Lung (tissue), 11 donors: ENCODE measurements at regions not wholly inside any gene's neighbourhood (a gene's known extent, or its start where the extent isn't known, plus 50 kb on each side); places are given as distances from the start of the nearest gene placed in this dataset.

Experiments
- ATAC-seq: fragments of 200-7000 bp; cut with Tn5 transposase; one replicate; pipeline ENCODE4 v1.9.1; 2020; ENCODE audit warnings: moderate number of reproducible peaks; ENCODE audit not compliant: insufficient read depth, low FRiP score
- DNase-seq, 3 donors: peaks; one replicate each; pipeline ENCODE4 v3.0.0-alpha.2; 2013 to 2017
- H3K27ac ChIP-seq, 2 donors: one replicate each; pipeline ENCODE4 v1.5.1; 2013; ENCODE audit warnings: mild to moderate bottlenecking in 2 of 2, moderate library complexity in 2 of 2, control low read depth in 1 of 2, inconsistent platforms in 1 of 2, low read depth in 1 of 2, low read length in 1 of 2
- H3K27me3 ChIP-seq, 3 donors: one replicate each; pipeline ENCODE4 v1.5.1; 2013; ENCODE audit warnings: low read length in 2 of 3; ENCODE audit not compliant: control insufficient read depth in 3 of 3, insufficient read depth in 3 of 3
- H3K36me3 ChIP-seq, 4 donors: one replicate each; pipeline ENCODE4 v1.5.1; 2013; ENCODE audit warnings: low read length in 4 of 4, mild to moderate bottlenecking in 1 of 4, moderate library complexity in 1 of 4; ENCODE audit not compliant: control insufficient read depth in 4 of 4, insufficient read depth in 4 of 4
- H3K4me1 ChIP-seq, 5 donors: one replicate each; pipeline ENCODE4 v1.5.1; 2013; ENCODE audit warnings: low read length in 5 of 5, mild to moderate bottlenecking in 2 of 5, moderate library complexity in 1 of 5; ENCODE audit not compliant: control insufficient read depth in 5 of 5, insufficient read depth in 5 of 5
- H3K4me3 ChIP-seq: one replicate; pipeline ENCODE4 v1.5.1; 2013; ENCODE audit warnings: mild to moderate bottlenecking, control low read depth, moderate library complexity
- H3K9ac ChIP-seq, 2 donors: one replicate each; pipeline ENCODE4 v1.5.1; 2013; ENCODE audit warnings: low read length in 2 of 2, control low read depth in 1 of 2; ENCODE audit not compliant: insufficient read depth in 1 of 2
- H3K9me3 ChIP-seq, 4 donors: one replicate each; pipeline ENCODE4 v1.5.1; 2013; ENCODE audit warnings: low read length in 3 of 4, mild to moderate bottlenecking in 1 of 4, moderate library complexity in 1 of 4; ENCODE audit not compliant: control insufficient read depth in 4 of 4, insufficient read depth in 3 of 4
- CTCF ChIP-seq: IDR thresholded peaks from 2 replicates; pipeline ENCODE4 v1.5.1; 2012; ENCODE audit warnings: mild to moderate bottlenecking; ENCODE audit errors: control extremely low read depth, extremely low read depth
- WGBS, 2 donors: extraction: QIAGEN DNeasy Blood & Tissue Kit; methylation state at CpG; one replicate each; pipeline ENCODE4 v1.1.7; 2013; 5-methylcytosine and 5-hydroxymethylcytosine counted together
- donor health status: control.
- donor health status: control.
- donor health status: Bipolar disorder and iron deficiency.
- donor health status: healthy.
- donor health status: DM: yes; HTN: yes; CAD: no.

- no peak for ATAC-seq
- Histone ChIP-seq H3K36me3 (no peaks in the 10 kb centered on the region), H3K27ac (no peak overlapping the region), H3K27me3 (peaks cover 0 to 4% (median 3%) of the 10 kb centered on the region in 3 donors), H3K9ac (no peak overlapping the region), H3K4me1 (peaks cover 0 to 6% (median 0%) of the 10 kb centered on the region in 5 donors), H3K4me3 (no peak overlapping the region), H3K9me3 (peaks cover 0 to 13% (median 2%) of the 10 kb centered on the region in 4 donors)
- 90 to 92% methylated on average over 14 of the region's 14 CpGs for WGBS, 2 donors
- DNase-seq, result no peak
- no peak for TF ChIP-seq CTCF
Measured at GRCh38 chr22:47332246-47332980, 570.0 kb downstream of the TBC1D22A start.

- no peaks in the 10 kb centered on the region for H3K36me3 ChIP-seq
- no peak for ATAC-seq
- TF ChIP-seq CTCF, result no peak
Measured at GRCh38 chr22:47331750-47332149, 569.3 kb downstream of the TBC1D22A start.

GRCh38 chr22:47329727-47330650, 567.5 kb downstream of the TBC1D22A start:
- H3K9me3 ChIP-seq, result peaks cover 0 to 13% (median 2%) of the 10 kb centered on the region in 4 donors
- no peaks in the 10 kb centered on the region for H3K36me3 ChIP-seq
- no peak for TF ChIP-seq CTCF
- H3K4me3 ChIP-seq, result no peak overlapping the region
- DNase-seq (no peak), ATAC-seq (no peak)
- no peak overlapping the region for H3K9ac ChIP-seq
- no peak overlapping the region for H3K27ac ChIP-seq
- 74 to 85% methylated on average over 18 of the region's 18 CpGs for WGBS, 2 donors
- H3K27me3 ChIP-seq, result peaks cover 0 to 4% (median 3%) of the 10 kb centered on the region in 3 donors
- H3K4me1 ChIP-seq, result no peaks in the 10 kb centered on the region

More at GRCh38 chr22:47331750-47332149, 569.3 kb downstream of the TBC1D22A start:
- H3K4me1 ChIP-seq, result peaks cover 0 to 2% (median 0%) of the 10 kb centered on the region in 5 donors
- H3K4me3 ChIP-seq, result no peak overlapping the region
- no peak overlapping the region for H3K9ac ChIP-seq
- peaks cover 0 to 4% (median 3%) of the 10 kb centered on the region in 3 donors for H3K27me3 ChIP-seq
- 88 to 91% methylated on average over 8 of the region's 8 CpGs for WGBS, 2 donors
- no peak for DNase-seq
- peaks cover 0 to 13% (median 2%) of the 10 kb centered on the region in 4 donors for H3K9me3 ChIP-seq
- no peak overlapping the region for H3K27ac ChIP-seq
